Epithelial cell of proximal tubule (primary cell): ENCODE measurements at regions not wholly inside any gene's neighbourhood (a gene's known extent, or its start where the extent isn't known, plus 50 kb on each side); places are given as distances from the start of the nearest gene placed in this dataset.

Source experiments
- DNase-seq: peaks from one replicate; pipeline ENCODE4 v3.0.0-alpha.2; 2011; ENCODE audit warnings: low read depth
- H3K4me3 ChIP-seq: 2 replicates; pipeline ENCODE4 v1.5.1; 2011; ENCODE audit warnings: low read depth, mild to moderate bottlenecking, low read length
- CTCF ChIP-seq: conservative IDR thresholded peaks from 2 replicates; pipeline ENCODE4 v1.5.1; 2012; ENCODE audit warnings: low read depth, mild to moderate bottlenecking, low read length

- TF ChIP-seq CTCF, result no peak
- no peak overlapping the region for H3K4me3 ChIP-seq
- DNase-seq, result no peak
These were observed 401.9 kb upstream of the GRIA1 start for GRCh38 chr5:153088538-153088937.

DNA sequence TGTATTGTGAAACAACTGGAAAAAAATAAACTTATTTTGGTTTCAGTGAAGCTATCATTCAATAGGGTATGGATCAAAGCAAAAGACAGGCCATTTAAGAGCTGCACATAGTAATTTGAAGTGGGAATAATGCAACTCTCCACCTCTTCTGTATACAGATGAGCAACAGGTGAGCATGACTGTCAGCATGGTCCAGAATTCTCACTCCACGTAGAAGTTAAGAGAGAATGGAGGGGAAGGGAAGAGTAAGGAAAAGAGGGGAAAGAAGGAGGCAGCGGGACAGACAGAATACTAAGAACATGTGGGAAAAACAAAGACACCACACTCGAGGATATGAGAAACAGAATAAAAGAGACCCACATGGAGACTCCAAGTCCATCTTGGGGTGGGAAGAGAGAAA is 396.1 kb upstream of the GRIA1 start:
- TF ChIP-seq CTCF, result no peak
- no peak for DNase-seq
- no peak overlapping the region for H3K4me3 ChIP-seq

- DNase-seq, result no peak
- H3K4me3 ChIP-seq, result no peak overlapping the region
- no peak for TF ChIP-seq CTCF
These were observed 394.1 kb upstream of the GRIA1 start for GRCh38 chr5:153096381-153096780.

DNA sequence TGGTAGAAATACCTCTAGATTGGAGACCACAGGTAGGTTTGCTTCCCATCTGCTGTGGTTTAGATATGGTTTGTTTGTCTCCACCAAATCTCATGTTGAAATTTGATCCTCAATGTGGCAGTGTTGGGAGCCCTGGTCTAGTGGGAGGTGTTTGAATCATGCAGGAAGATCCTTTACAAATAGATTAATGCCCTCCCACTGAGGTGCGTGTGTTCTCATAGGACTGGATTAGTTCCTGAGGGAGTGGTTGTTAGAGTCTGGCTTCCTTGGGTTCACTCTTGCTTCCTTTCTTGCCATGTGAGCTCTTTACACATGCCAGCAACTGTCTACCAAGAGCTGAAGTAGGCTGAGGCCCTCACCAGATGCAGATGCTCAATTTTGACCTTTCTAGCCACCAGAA is 391.1 kb upstream of the GRIA1 start:
- TF ChIP-seq CTCF, result no peak
- H3K4me3 ChIP-seq, result no peak overlapping the region
- no peak for DNase-seq

GRCh38 chr5:153101235-153102180 is 389.0 kb upstream of the GRIA1 start:
- no peak overlapping the region for H3K4me3 ChIP-seq
- TF ChIP-seq CTCF, result no peak
- DNase-seq, result no peak

GRCh38 chr5:153116916-153117315 is 373.6 kb upstream of the GRIA1 start:
- no peak overlapping the region for H3K4me3 ChIP-seq
- TF ChIP-seq CTCF, result no peak
- no peak for DNase-seq

GRCh38 chr5:153118018-153118417 is 372.5 kb upstream of the GRIA1 start:
- DNase-seq, result no peak
- TF ChIP-seq CTCF, result no peak
- H3K4me3 ChIP-seq, result no peak overlapping the region
